Spleen (tissue), 11 donors: ENCODE measurements at regions not wholly inside any gene's neighbourhood (a gene's known extent, or its start where the extent isn't known, plus 50 kb on each side); places are given as distances from the start of the nearest gene placed in this dataset.

ENCODE experiments used
- DNase-seq: peaks from one replicate; pipeline ENCODE4 v3.0.0-alpha.2; 2020
- H3K27ac ChIP-seq, 8 donors: fragments of 200-600 bp; sonication (generic) in 7 of 8; 1 replicate in 4 of 8; 2 replicates in 4 of 8; pipeline versions ENCODE4 v1.5.0 to v1.8.0; 2016 to 2021; ENCODE audit warnings: inconsistent platforms in 4 of 8, mild to moderate bottlenecking in 4 of 8, moderate library complexity in 1 of 8
- H3K27me3 ChIP-seq, 7 donors: fragments of 200-600 bp; sonication (generic) in 6 of 7; replicated peaks in 1 of 7; 1 replicate in 4 of 7; 2 replicates in 3 of 7; pipeline versions ENCODE4 v1.5.0 to v1.8.0; 2016 to 2021; ENCODE audit warnings: inconsistent platforms in 3 of 7, mild to moderate bottlenecking in 1 of 7
- H3K36me3 ChIP-seq, 6 donors: fragments of 200-600 bp; sonication (generic) in 5 of 6; 1 replicate in 4 of 6; 2 replicates in 2 of 6; pipeline versions ENCODE4 v1.5.0 to v1.8.0; 2016 to 2021; ENCODE audit warnings: inconsistent platforms in 2 of 6
- H3K4me1 ChIP-seq, 6 donors: fragments of 200-600 bp; sonication (generic) in 5 of 6; 1 replicate in 3 of 6; 2 replicates in 3 of 6; pipeline versions ENCODE4 v1.5.0 to v1.8.0; 2016 to 2021; ENCODE audit warnings: inconsistent platforms in 3 of 6
- H3K4me3 ChIP-seq, 8 donors: fragments of 200-600 bp; sonication (generic) in 7 of 8; 1 replicate in 4 of 8; 2 replicates in 4 of 8; pipeline versions ENCODE4 v1.5.0 to v1.8.0; 2016 to 2021; ENCODE audit warnings: inconsistent platforms in 4 of 8, mild to moderate bottlenecking in 4 of 8, moderate library complexity in 2 of 8
- H3K9me3 ChIP-seq, 8 donors: fragments of 200-600 bp; sonication (generic) in 7 of 8; 1 replicate in 4 of 8; 2 replicates in 4 of 8; pipeline versions ENCODE4 v1.5.0 to v1.8.0; 2016 to 2021; ENCODE audit warnings: inconsistent platforms in 4 of 8
- CTCF ChIP-seq, 11 experiments: fragments of 200-600 bp in 7 of 11; fragments of 450-650 bp in 4 of 11; sonication (generic) in 4 of 11; IDR thresholded peaks in 8 of 11; conservative IDR thresholded peaks in 3 of 11; 1 replicate in 7 of 11; 2 replicates in 4 of 11; pipeline versions ENCODE4 v1.4.0 to v1.8.0; 2016 to 2021; ENCODE audit warnings: antibody characterized with exemption in 11 of 11, inconsistent platforms in 4 of 11, mild to moderate bottlenecking in 1 of 11
- POLR2A ChIP-seq, 3 donors: fragments of 450-650 bp; IDR thresholded peaks; one replicate each; pipeline ENCODE4 v1.5.1; 2017; ENCODE audit warnings: antibody characterized with exemption in 3 of 3, mild to moderate bottlenecking in 1 of 3
- POLR2AphosphoS5 ChIP-seq, 3 donors: sonication (generic); formaldehyde crosslinking; IDR thresholded peaks; one replicate each; pipeline ENCODE4 v1.5.1; 2017; ENCODE audit warnings: antibody characterized with exemption in 3 of 3
- WGBS, 5 donors: extraction: QIAGEN DNeasy Blood & Tissue Kit in 3 of 5; methylation state at CpG; one replicate each; pipeline versions ENCODE4 v1.1.5 to v1.1.7; 2013 to 2018; 5-methylcytosine and 5-hydroxymethylcytosine counted together
- intact Hi-C: fragments of 100-400 bp; cut with DNase I; formaldehyde crosslinking; loops from one replicate; pipeline ENCODE4 v1.15.0; 2023; ENCODE audit warnings: low total_unique reads
- donor health status: healthy with polysubstance abuse.
- donor health status: DM: no; HTN: no; CAD: no; lungs with moderate emphysema.
- donor health status: DM: no; HTN: no; CAD: no.
- donor health status: Bipolar disorder and iron deficiency.
- donor health status: healthy.
- donor health status: DM: no; HTN: no; CAD: no.
- donor health status: DM: yes; HTN: yes; CAD: no.

DNA sequence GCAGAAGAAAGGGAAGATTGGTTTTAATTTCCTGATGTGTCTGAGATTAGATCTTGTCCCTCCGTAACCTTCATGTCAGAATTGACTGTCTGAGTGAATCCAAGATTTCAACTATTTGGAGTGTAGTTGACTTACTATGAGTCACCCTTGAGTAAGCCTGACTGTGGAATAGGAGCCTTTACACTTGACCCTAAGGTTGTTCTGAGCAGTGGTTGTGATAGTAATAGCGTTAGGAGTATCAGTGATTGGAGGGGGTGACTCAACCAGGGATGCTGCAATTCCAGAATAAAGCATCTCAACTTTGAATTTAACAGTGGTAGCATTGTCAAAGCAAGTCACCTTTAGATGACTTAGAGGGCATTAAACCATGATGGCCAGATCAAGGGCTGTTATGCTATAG, 979.5 kb upstream of the FAM98A start:
- 81 to 88% (median 82%) methylated on average over 2 of the region's 2 CpGs for WGBS, 5 donors
- DNase-seq, result no peak
- no peaks in the 10 kb centered on the region for H3K27me3 ChIP-seq
- no peak overlapping the region for H3K27ac ChIP-seq
- H3K4me1 ChIP-seq, result no peaks in the 10 kb centered on the region
- TF ChIP-seq POLR2AphosphoS5 (IDR thresholded peaks at IDR 0.05) (no peak), CTCF (IDR thresholded peaks at IDR 0.05 in 8 of 11, conservative IDR thresholded peaks at IDR 0.05 in 3 of 11) (no peak), POLR2A (IDR thresholded peaks at IDR 0.05) (no peak)
- no peak overlapping the region for H3K4me3 ChIP-seq
- intact Hi-C loops, result no loop called here
- H3K9me3 ChIP-seq, result peaks cover 0 to 5% (median 0%) of the 10 kb centered on the region in 8 donors
- H3K36me3 ChIP-seq, result no peaks in the 10 kb centered on the region

- H3K4me1 ChIP-seq, result no peaks in the 10 kb centered on the region
- DNase-seq, result no peak
These were observed 971.3 kb upstream of the FAM98A start for GRCh38 chr2:34570266-34570872.

GRCh38 chr2:34567128-34567527, 968.0 kb upstream of the FAM98A start:
- no peak for DNase-seq
- H3K27me3 ChIP-seq, result no peaks in the 10 kb centered on the region
- WGBS, 5 donors, result 81 to 89% (median 84%) methylated on average over 7 of the region's 7 CpGs
- TF ChIP-seq POLR2A (IDR thresholded peaks at IDR 0.05) (no peak), POLR2AphosphoS5 (IDR thresholded peaks at IDR 0.05) (no peak), CTCF (IDR thresholded peaks at IDR 0.05 in 8 of 11, conservative IDR thresholded peaks at IDR 0.05 in 3 of 11) (no peak)
- no peak overlapping the region for H3K4me3 ChIP-seq
- H3K27ac ChIP-seq, result no peak overlapping the region
- no peaks in the 10 kb centered on the region for H3K4me1 ChIP-seq
- intact Hi-C loops, result no loop called here
- peaks cover 0 to 2% (median 0%) of the 10 kb centered on the region in 8 donors for H3K9me3 ChIP-seq
- no peaks in the 10 kb centered on the region for H3K36me3 ChIP-seq

More at GRCh38 chr2:34570266-34570872, 971.3 kb upstream of the FAM98A start:
- intact Hi-C loops, result no loop called here
- Histone ChIP-seq H3K4me3 (no peak overlapping the region), H3K27me3 (no peaks in the 10 kb centered on the region), H3K9me3 (no peaks in the 10 kb centered on the region), H3K36me3 (no peaks in the 10 kb centered on the region), H3K27ac (no peak overlapping the region)
- WGBS, 5 donors, result 53 to 74% (median 63%) methylated on average over 7 of the region's 7 CpGs
- no peak for TF ChIP-seq POLR2AphosphoS5 (IDR thresholded peaks at IDR 0.05)
- TF ChIP-seq POLR2A (IDR thresholded peaks at IDR 0.05), result no peak
- TF ChIP-seq CTCF (IDR thresholded peaks at IDR 0.05 in 8 of 11, conservative IDR thresholded peaks at IDR 0.05 in 3 of 11), result no peak

DNA sequence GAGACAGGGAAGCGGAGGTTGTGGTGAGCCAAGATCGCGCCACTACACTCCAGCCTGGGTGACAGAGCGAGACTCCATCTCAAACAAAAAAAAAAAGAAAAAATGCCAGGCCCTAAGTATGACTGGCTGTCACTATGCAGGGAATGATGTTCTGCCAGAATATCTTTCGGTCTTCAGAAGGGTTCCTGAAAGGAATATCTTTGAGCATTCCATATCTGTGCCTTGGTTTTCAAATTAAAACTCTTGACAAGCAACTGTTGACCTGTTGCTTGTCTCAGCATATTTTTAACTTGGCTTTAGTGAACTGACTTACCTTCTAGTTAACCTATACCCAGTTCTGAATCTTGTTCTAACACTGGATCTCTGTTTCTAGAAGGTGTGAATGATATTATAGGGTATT, 953.2 kb upstream of the FAM98A start:
- WGBS, 5 donors, result 91 to 97% (median 93%) methylated on average over 5 of the region's 5 CpGs
- Histone ChIP-seq H3K27me3 (no peaks in the 10 kb centered on the region), H3K4me1 (no peaks in the 10 kb centered on the region), H3K4me3 (no peak overlapping the region), H3K9me3 (peaks cover 0 to 14% (median 0%) of the 10 kb centered on the region in 8 donors), H3K27ac (no peak overlapping the region), H3K36me3 (no peaks in the 10 kb centered on the region)
- DNase-seq, result no peak
- intact Hi-C loops, result no loop called here
- TF ChIP-seq POLR2A (IDR thresholded peaks at IDR 0.05) (no peak), CTCF (IDR thresholded peaks at IDR 0.05 in 8 of 11, conservative IDR thresholded peaks at IDR 0.05 in 3 of 11) (no peak), POLR2AphosphoS5 (IDR thresholded peaks at IDR 0.05) (no peak)
